H1 (cell line): ENCODE measurements at regions not wholly inside any gene's neighbourhood (a gene's known extent, or its start where the extent isn't known, plus 50 kb on each side); places are given as distances from the start of the nearest gene placed in this dataset.

Experiments used
- CTCF ChIA-PET: fragments of 300-600 bp; sonication (Branson Sonifier 250); formaldehyde crosslinking; loops from one replicate; lab custom pipeline; 2021; ENCODE audit not compliant: partially characterized antibody; lab: Charles Lee
- POLR2A ChIA-PET: fragments of 300-600 bp; sonication (Branson Sonifier 250); formaldehyde crosslinking; loops from one replicate; lab custom pipeline; 2021; ENCODE audit warnings: inconsistent platforms; ENCODE audit not compliant: partially characterized antibody; lab: Charles Lee
- DNase-seq, 2 experiments: peaks; one replicate each; pipeline versions ENCODE4 v3.0.0 to v3.0.0-alpha.2; 2010 to 2022; ENCODE audit warnings: low spot score in 2 of 2, low read depth in 1 of 2, mixed read lengths in 1 of 2
- FAIRE-seq: peaks from 2 replicates; lab custom pipeline; 2011; peaks lifted over from hg19 to GRCh38; lab: Jason Lieb, UNC
- H2AFZ ChIP-seq: 2 replicates; pipeline ENCODE4 v1.8.1; 2012; ENCODE audit warnings: low read length, inconsistent platforms
- H2AK5ac ChIP-seq: 2 replicates; pipeline ENCODE4 v1.6.1; 2013; ENCODE audit warnings: low read depth, low read length
- H2BK120ac ChIP-seq: replicated peaks from 2 replicates; pipeline ENCODE3; 2013; ENCODE audit warnings: low read depth, low read length, inconsistent platforms
- H2BK12ac ChIP-seq: 2 replicates; pipeline ENCODE4 v1.6.1; 2013; ENCODE audit warnings: low read depth, low read length
- H2BK15ac ChIP-seq: 2 replicates; pipeline ENCODE4 v1.6.1; 2013; ENCODE audit warnings: low read length
- H2BK20ac ChIP-seq: 2 replicates; pipeline ENCODE4 v1.6.1; 2013; ENCODE audit warnings: low read length
- H2BK5ac ChIP-seq: 2 replicates; pipeline ENCODE4 v1.6.1; 2013; ENCODE audit warnings: low read depth, low read length
- H3K14ac ChIP-seq: 2 replicates; pipeline ENCODE4 v1.6.1; 2013; ENCODE audit warnings: inconsistent platforms; ENCODE audit not compliant: insufficient read length
- H3K18ac ChIP-seq: 2 replicates; pipeline ENCODE4 v1.6.1; 2013; ENCODE audit warnings: low read length; ENCODE audit errors: extremely low read depth
- H3K23ac ChIP-seq: 2 replicates; pipeline ENCODE4 v1.6.1; 2013; ENCODE audit warnings: inconsistent platforms; ENCODE audit not compliant: insufficient read length
- H3K23me2 ChIP-seq: 2 replicates; pipeline ENCODE4 v1.6.1; 2013; ENCODE audit warnings: low read depth, low read length
- H3K27ac ChIP-seq: 2 replicates; pipeline ENCODE4 v1.6.1; 2011; ENCODE audit warnings: low read depth, low read length, inconsistent platforms
- H3K27me3 ChIP-seq, 4 experiments: replicated peaks in 1 of 4; 1 replicate in 1 of 4; 2 replicates in 3 of 4; pipeline versions ENCODE4 v1.6.1 to v1.8.1; 2011 to 2013; ENCODE audit warnings: low read length in 3 of 4, mild to moderate bottlenecking in 3 of 4, inconsistent platforms in 2 of 4, mixed read lengths in 2 of 4, moderate library complexity in 1 of 4; ENCODE audit not compliant: control insufficient read depth in 3 of 4, insufficient read depth in 3 of 4; ENCODE audit errors: extremely low read depth in 1 of 4
- H3K36me3 ChIP-seq, 4 experiments: 2 replicates each; pipeline versions ENCODE4 v1.6.1 to v1.8.1; 2011 to 2013; ENCODE audit warnings: mild to moderate bottlenecking in 4 of 4, low read length in 3 of 4, moderate library complexity in 2 of 4, control low read depth in 1 of 4, inconsistent platforms in 1 of 4; ENCODE audit not compliant: insufficient read depth in 4 of 4, control insufficient read depth in 2 of 4
- H3K4ac ChIP-seq: replicated peaks from 2 replicates; pipeline ENCODE3; 2013; ENCODE audit warnings: low read length, low read depth, mixed read lengths, inconsistent platforms; ENCODE audit not compliant: insufficient read length
- H3K4me1 ChIP-seq, 4 experiments: replicated peaks in 1 of 4; 1 replicate in 1 of 4; 2 replicates in 3 of 4; pipeline versions ENCODE4 v1.6.1 to v1.8.1; 2011 to 2013; ENCODE audit warnings: low read length in 3 of 4, inconsistent platforms in 2 of 4, mixed read lengths in 1 of 4; ENCODE audit not compliant: insufficient read depth in 4 of 4, control insufficient read depth in 3 of 4
- H3K4me2 ChIP-seq, 2 experiments: 2 replicates each; pipeline versions ENCODE4 v1.6.1 to v1.8.1; 2011 to 2013; ENCODE audit warnings: low read depth in 2 of 2, low read length in 2 of 2, control low read depth in 1 of 2, inconsistent platforms in 1 of 2, mild to moderate bottlenecking in 1 of 2; ENCODE audit not compliant: insufficient read depth in 1 of 2
- H3K4me3 ChIP-seq, 4 experiments: fragments of 200-600, 300-600 bp in 1 of 4; sonication (generic), shearing (Covaris generic), sonication (Bioruptor Twin) in 1 of 4; 2 replicates each; pipeline versions ENCODE4 v1.5.1 to v1.8.1; 2011 to 2016; ENCODE audit warnings: low read length in 4 of 4, low read depth in 3 of 4, control low read depth in 2 of 4, inconsistent platforms in 2 of 4, mild to moderate bottlenecking in 2 of 4, mixed read lengths in 1 of 4, moderate library complexity in 1 of 4; ENCODE audit not compliant: insufficient read depth in 2 of 4; ENCODE audit errors: extremely low read depth in 1 of 4
- H3K56ac ChIP-seq: replicated peaks from 2 replicates; pipeline ENCODE3; 2013; ENCODE audit warnings: low read depth, mild to moderate bottlenecking, mixed read lengths, low read length, inconsistent platforms; ENCODE audit not compliant: insufficient read length
- H3K79me1 ChIP-seq: 2 replicates; pipeline ENCODE4 v1.6.1; 2013; ENCODE audit warnings: low read depth, low read length, control low read depth
- H3K79me2 ChIP-seq, 2 experiments: 2 replicates each; pipeline versions ENCODE4 v1.6.1 to v1.8.1; 2012 to 2013; ENCODE audit warnings: low read length in 2 of 2, mild to moderate bottlenecking in 2 of 2, inconsistent platforms in 1 of 2; ENCODE audit not compliant: insufficient read depth in 2 of 2, control insufficient read depth in 1 of 2
- H3K9ac ChIP-seq, 4 experiments: replicated peaks in 1 of 4; 1 replicate in 1 of 4; 2 replicates in 3 of 4; pipeline versions ENCODE4 v1.6.1 to v1.8.1; 2011 to 2013; ENCODE audit warnings: low read depth in 3 of 4, low read length in 3 of 4, control low read depth in 2 of 4, mild to moderate bottlenecking in 2 of 4, moderate library complexity in 2 of 4, inconsistent platforms in 1 of 4; ENCODE audit errors: extremely low read depth in 1 of 4
- H3K9me3 ChIP-seq, 2 experiments: 2 replicates each; pipeline versions ENCODE4 v1.6.1 to v1.8.1; 2012 to 2013; ENCODE audit warnings: mild to moderate bottlenecking in 2 of 2, moderate library complexity in 2 of 2, control low read depth in 1 of 2, inconsistent platforms in 1 of 2, low read depth in 1 of 2, low read length in 1 of 2, mixed read lengths in 1 of 2; ENCODE audit not compliant: insufficient read depth in 2 of 2
- H4K20me1 ChIP-seq, 2 experiments: replicated peaks in 1 of 2; 2 replicates each; pipeline versions ENCODE3 to v1.8.1; 2011 to 2013; ENCODE audit warnings: inconsistent platforms in 2 of 2, low read length in 2 of 2, mild to moderate bottlenecking in 1 of 2; ENCODE audit not compliant: insufficient read depth in 2 of 2, control insufficient read depth in 1 of 2
- H4K5ac ChIP-seq: 2 replicates; pipeline ENCODE4 v1.6.1; 2013; ENCODE audit warnings: low read length, low read depth, mixed read lengths, inconsistent platforms; ENCODE audit not compliant: insufficient read length
- H4K8ac ChIP-seq: 2 replicates; pipeline ENCODE4 v1.8.0; 2013; ENCODE audit warnings: mild to moderate bottlenecking, moderate library complexity, low read length, inconsistent platforms; ENCODE audit not compliant: insufficient read depth; ENCODE audit errors: extremely low read depth
- H4K91ac ChIP-seq: replicated peaks from 2 replicates; pipeline ENCODE3; 2013; ENCODE audit warnings: low read length, mixed read lengths, inconsistent platforms; ENCODE audit not compliant: insufficient read length
- CEBPB ChIP-seq: IDR thresholded peaks from 2 replicates; pipeline ENCODE4 v1.6.1; 2012; ENCODE audit warnings: low read depth, low read length
- CHD2 ChIP-seq: IDR thresholded peaks from 2 replicates; pipeline ENCODE4 v1.6.1; 2012; ENCODE audit warnings: low read length, improper control_type of control experiment
- GABPA ChIP-seq: IDR thresholded peaks from 2 replicates; pipeline ENCODE4 v1.6.1; 2011; ENCODE audit warnings: mild to moderate bottlenecking, low read length, moderate library complexity, borderline replicate concordance; ENCODE audit not compliant: insufficient read depth
- HDAC2 ChIP-seq, 2 experiments: fragments of 300-600 bp in 1 of 2; sonication (generic) in 1 of 2; IDR thresholded peaks; 2 replicates each; pipeline ENCODE4 v1.6.1; 2011 to 2012; ENCODE audit warnings: low read depth in 2 of 2, low read length in 2 of 2, mild to moderate bottlenecking in 2 of 2, moderate library complexity in 2 of 2, borderline replicate concordance in 1 of 2, inconsistent platforms in 1 of 2
- MAX ChIP-seq: IDR thresholded peaks from 2 replicates; pipeline ENCODE4 v1.6.1; 2012; ENCODE audit warnings: inconsistent platforms
- PHF8 ChIP-seq: fragments of 200-600 bp; sonication (generic); conservative IDR thresholded peaks from 2 replicates; pipeline ENCODE4 v1.7.1; 2012; ENCODE audit warnings: low read depth, mild to moderate bottlenecking, inconsistent platforms, low read length, moderate library complexity
- POLR2AphosphoS5 ChIP-seq: IDR thresholded peaks from 2 replicates; pipeline ENCODE4 v1.6.1; 2011; ENCODE audit warnings: low read depth, low read length
- RBBP5 ChIP-seq: IDR thresholded peaks from 2 replicates; pipeline ENCODE4 v1.7.1; 2012; ENCODE audit warnings: low read depth, mild to moderate bottlenecking, inconsistent platforms, low read length, moderate library complexity, borderline replicate concordance
- RXRA ChIP-seq: IDR thresholded peaks from 2 replicates; pipeline ENCODE4 v1.6.1; 2011; ENCODE audit warnings: low read depth, mild to moderate bottlenecking, low read length, moderate library complexity; ENCODE audit not compliant: insufficient read depth
- SAP30 ChIP-seq: fragments of 300-600 bp; sonication (generic); IDR thresholded peaks from 2 replicates; pipeline ENCODE4 v1.7.1; 2012; ENCODE audit warnings: low read length, moderate library complexity, mild to moderate bottlenecking, inconsistent platforms; ENCODE audit not compliant: insufficient read depth, insufficient replicate concordance
- SIRT6 ChIP-seq: IDR thresholded peaks from one replicate; pipeline ENCODE4 v1.7.1; 2012; ENCODE audit warnings: low read length, inconsistent platforms
- SIX5 ChIP-seq: IDR thresholded peaks from 2 replicates; pipeline ENCODE4 v1.6.1; 2011; ENCODE audit warnings: mild to moderate bottlenecking, low read depth, low read length
- SP2 ChIP-seq: IDR thresholded peaks from 2 replicates; pipeline ENCODE4 v1.6.1; 2012; ENCODE audit warnings: mild to moderate bottlenecking, low read length, inconsistent platforms
- TAF1 ChIP-seq: IDR thresholded peaks from 2 replicates; pipeline ENCODE4 v1.6.1; 2011; ENCODE audit warnings: mild to moderate bottlenecking, low read depth, low read length
- TAF7 ChIP-seq: optimal IDR thresholded peaks from 2 replicates; pipeline ENCODE3; 2011; ENCODE audit warnings: low read depth, mild to moderate bottlenecking, inconsistent platforms, low read length, moderate library complexity, borderline replicate concordance
- TBP ChIP-seq: IDR thresholded peaks from 2 replicates; pipeline ENCODE4 v1.6.1; 2011; ENCODE audit warnings: low read depth, low read length, improper control_type of control experiment

DNA sequence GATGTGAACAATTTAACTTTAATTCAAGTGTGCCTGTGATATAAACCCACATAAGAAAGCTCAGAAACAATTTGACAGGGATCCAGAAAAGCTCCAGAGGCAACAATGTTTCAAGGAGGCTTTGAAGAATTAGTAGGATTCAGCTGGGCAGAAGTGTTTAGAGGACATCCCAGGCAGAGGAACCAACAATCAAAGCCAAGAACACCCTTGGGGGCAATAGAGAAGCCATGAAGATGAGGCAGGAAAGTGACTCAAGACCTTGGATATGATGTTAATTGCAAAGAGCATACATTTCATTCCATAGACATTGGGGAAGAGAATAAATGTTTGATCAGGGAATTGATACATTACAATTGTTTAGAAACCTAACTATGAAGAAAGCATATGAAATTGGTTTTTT is 280.3 kb downstream of the LTN1 start:
- Histone ChIP-seq H3K9me3 (no peaks in the 10 kb centered on the region), H2BK5ac (no peak overlapping the region), H3K79me1 (no peaks in the 10 kb centered on the region), H2AFZ (no peak overlapping the region), H3K4me1 (no peaks in the 10 kb centered on the region), H3K18ac (no peak overlapping the region), H3K4ac (no peak overlapping the region), H2BK20ac (no peak overlapping the region), H4K91ac (no peak overlapping the region), H3K9ac (no peak overlapping the region), H3K4me3 (no peak overlapping the region), H3K27me3 (no peaks in the 10 kb centered on the region), H4K20me1 (no peaks in the 10 kb centered on the region), H4K5ac (no peak overlapping the region), H2AK5ac (no peak overlapping the region), H3K4me2 (no peak overlapping the region)
- POLR2A ChIA-PET, result no interaction called here
- no peak for DNase-seq
- CTCF ChIA-PET, result interaction anchor here (2.0 kb wide), 1 partner anchor 11 kb away, joined by 6 read pairs; no protein-coding TSS in a partner anchor
- TF ChIP-seq PHF8 (no peak), HDAC2 (IDR thresholded peaks at IDR 0.05; ENCODE audit: borderline replicate concordance in 1 of 2, low read depth in 2 of 2, low read length in 2 of 2) (no peak), TAF7 (no peak), POLR2AphosphoS5 (no peak), TAF1 (no peak), RBBP5 (no peak), MAX (no peak), GABPA (no peak), SP2 (no peak), TBP (no peak), RXRA (no peak), SIRT6 (no peak), SIX5 (no peak), CEBPB (no peak), SAP30 (no peak), CHD2 (no peak)
- TF ChIP-seq, all 59 proteins: peak for 0
- no peak overlapping the region for H3K14ac ChIP-seq
- H2BK120ac ChIP-seq, result no peak overlapping the region
- no peak overlapping the region for H2BK12ac ChIP-seq
- H3K27ac ChIP-seq, result no peak overlapping the region
- FAIRE-seq, result no peak
- no peak overlapping the region for H2BK15ac ChIP-seq
- no peak overlapping the region for H3K23ac ChIP-seq
- H3K36me3 ChIP-seq, result no peaks in the 10 kb centered on the region
- no peak overlapping the region for H3K56ac ChIP-seq
- no peaks in the 10 kb centered on the region for H3K23me2 ChIP-seq
- H4K8ac ChIP-seq, result no peak overlapping the region
- no peaks in the 10 kb centered on the region for H3K79me2 ChIP-seq
